ENCODE measurements at regions not wholly inside any gene's neighbourhood (a gene's known extent, or its start where the extent isn't known, plus 50 kb on each side); places are given as distances from the start of the nearest gene placed in this dataset.

GRCh38 chr3:72485641-72486040 is 362.6 kb downstream of the SHQ1 start:
- TF ChIP-seq SMC3 (IDR thresholded peaks at IDR 0.05; ENCODE audit: low read depth, low read length) = no peak
- TF ChIP-seq CTCF (conservative IDR thresholded peaks at IDR 0.05; ENCODE audit: low read depth, low read length) = no peak
- no peak for TF ChIP-seq POLR2A (IDR thresholded peaks at IDR 0.05; ENCODE audit: low read depth, low read length)
- TF ChIP-seq MXI1 (IDR thresholded peaks at IDR 0.05; ENCODE audit: borderline replicate concordance, low read depth, low read length) = no peak
- no peak for TF ChIP-seq FOS (IDR thresholded peaks at IDR 0.05; ENCODE audit: low read depth, low read length)
- TF ChIP-seq RFX5 (IDR thresholded peaks at IDR 0.05; ENCODE audit: low read depth, low read length) = no peak
- TF ChIP-seq CEBPB (IDR thresholded peaks at IDR 0.05; ENCODE audit: low read depth, low read length) = no peak
- no peak for TF ChIP-seq USF2 (IDR thresholded peaks at IDR 0.05; ENCODE audit: low read depth, low read length)

Measured in IMR-90 (cell line).